ENCODE measurements at regions not wholly inside any gene's neighbourhood (a gene's known extent, or its start where the extent isn't known, plus 50 kb on each side); places are given as distances from the start of the nearest gene placed in this dataset.
"Not testable (repeated sequence)": the region's sequence is repeated elsewhere in the genome, so short reads cannot be mapped to it uniquely, and the experiment has no call there.

DNA sequence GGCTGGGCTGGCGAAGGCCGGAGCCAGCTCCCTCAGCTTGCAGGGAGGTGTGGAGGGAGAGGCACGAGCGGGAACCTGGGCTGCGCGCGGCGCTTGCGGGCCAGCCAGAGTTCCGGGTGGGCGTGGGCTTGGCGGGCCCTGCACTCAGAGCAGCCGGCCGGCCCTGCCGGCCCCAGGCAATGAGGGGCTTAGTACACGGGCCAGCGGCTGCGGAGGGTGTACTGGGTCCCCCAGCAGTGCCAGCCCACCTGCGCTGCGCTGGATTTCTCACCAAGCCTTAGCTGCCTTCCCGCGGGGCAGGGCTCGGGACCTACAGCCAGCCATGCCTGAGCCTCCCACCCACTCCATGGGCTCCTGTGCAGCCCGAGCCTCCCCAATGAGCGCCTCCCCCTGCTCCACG lies 1021.4 kb downstream of the PLA2G4A start:
- DNase-seq = not testable (repeated sequence)

DNA sequence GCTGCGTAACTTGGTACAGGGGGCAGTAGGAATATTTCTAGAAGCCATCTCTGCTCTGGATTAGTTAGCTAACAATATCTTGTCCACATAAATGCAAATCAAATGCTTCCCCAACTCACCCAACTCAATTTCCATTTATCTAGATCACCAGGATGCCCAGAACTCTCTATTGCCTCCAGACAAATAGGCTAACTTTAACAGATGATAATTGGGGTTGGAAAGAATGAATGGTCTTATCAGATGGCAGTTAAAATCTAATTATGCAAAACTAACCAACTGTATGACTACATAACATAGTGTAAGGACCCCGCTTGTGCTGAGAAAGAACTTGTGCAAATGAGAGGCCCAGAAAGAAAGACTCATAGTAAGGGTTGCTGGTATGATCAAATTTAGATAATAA lies 1024.8 kb downstream of the PLA2G4A start:
- no peak for DNase-seq

DNA sequence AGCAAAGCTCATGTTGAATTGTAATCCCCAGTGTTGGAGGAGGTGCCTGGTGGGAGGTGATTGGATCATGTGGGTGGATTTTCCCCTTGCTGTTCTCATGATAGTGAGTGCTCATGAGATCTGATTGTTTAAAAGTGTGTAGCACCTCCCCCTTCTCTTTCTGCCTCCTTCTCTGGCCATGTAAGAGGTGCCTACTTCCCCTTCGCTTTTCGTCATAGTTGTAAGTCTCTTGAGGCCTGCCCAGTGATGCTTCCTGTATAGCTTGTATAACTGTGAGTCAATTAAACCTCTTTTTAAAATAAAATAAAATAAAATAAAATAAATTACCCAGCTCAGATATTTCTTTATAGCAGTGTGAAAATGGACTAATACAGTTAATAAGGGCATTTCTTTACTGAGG lies 1025.7 kb downstream of the PLA2G4A start:
- DNase-seq = no peak

DNA sequence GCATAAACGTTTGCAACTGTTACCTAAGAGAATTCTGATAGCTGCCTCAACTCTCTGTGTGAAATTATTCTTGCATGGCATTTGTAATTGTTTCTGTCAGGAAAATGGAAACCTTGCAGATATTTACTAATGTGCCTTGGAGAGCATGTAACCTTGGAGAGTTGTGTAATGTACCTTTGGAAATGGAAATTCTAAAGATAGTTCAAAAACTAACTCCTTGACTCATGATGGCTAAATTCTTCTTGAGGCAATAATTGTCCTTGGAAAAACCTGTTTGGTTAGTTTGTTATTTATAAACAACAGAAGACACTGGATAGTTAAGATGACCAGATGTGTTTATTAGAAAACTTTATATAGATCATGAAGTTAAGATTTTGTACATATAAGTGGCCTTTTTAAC lies 1033.8 kb downstream of the PLA2G4A start:
- no peak for DNase-seq

DNA sequence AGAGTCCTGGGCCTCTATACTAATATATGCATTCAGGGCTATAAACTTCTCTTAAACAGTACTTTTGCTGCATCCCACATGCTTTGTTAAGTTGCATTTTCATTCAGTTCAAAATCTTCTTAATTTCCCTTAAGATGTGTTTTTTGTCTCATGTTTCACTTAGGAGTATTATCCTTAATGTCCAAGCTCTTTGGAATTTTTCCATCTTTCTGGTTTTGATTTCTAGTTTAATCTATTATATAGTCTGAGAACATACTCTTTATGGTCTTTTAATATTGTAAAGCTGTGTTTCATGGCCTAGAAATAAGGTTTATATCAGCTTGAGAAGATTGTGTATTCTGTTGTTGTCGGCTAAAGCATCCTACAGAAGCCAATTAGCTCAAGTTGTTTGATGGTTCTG lies 1041.8 kb downstream of the PLA2G4A start:
- DNase-seq = no peak

DNA sequence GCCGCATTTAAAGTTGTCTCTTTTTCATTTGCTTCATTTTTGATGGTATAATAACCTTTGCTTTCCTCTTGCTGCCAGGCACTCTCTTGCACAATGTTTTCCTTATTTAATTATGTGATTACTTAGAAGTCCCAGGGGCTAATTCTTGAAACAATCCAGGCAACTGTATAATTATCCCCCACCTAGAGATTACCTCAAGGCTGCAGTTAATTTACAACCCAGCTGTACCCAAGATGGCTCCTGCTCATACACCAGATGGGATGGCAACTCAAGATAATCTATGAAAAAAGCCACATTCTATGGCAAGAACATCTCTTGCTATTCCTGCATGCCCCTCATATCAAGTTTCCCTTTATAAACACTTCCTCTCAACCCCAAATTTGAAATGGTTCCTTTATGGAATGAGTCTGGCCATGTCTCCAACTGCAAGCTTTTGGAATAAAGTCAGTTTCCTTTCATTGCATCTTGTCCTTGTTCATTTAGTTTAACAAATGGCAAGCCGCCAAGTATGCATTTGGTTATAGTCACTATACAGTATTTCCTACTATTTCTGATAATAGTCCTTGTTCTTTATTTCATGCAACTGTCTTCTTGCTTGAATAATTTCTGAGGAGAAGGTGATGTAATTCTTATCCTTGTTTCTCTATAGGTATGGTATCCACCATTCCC lies 1042.6 kb downstream of the PLA2G4A start:
- DNase-seq = no peak

DNA sequence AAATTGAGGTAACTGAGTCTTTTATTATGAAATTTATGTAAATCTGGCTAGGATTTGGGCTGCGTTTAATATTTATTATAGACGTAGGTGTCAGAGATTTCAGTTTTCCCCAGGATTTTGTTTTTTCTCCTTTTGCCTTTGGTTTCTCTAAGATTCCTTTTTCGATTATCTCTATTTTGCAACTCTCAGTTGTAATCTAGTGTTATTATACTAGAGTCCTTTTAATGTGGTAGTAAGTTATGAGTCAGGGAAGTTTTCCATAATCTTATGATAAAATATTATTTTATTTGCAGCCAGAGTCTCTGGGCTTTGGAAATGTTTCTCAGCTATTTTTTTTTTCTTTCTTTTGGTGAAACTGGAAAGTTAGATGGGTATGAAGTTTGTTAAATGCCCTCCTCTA lies 1043.8 kb downstream of the PLA2G4A start:
- no peak for DNase-seq

DNA sequence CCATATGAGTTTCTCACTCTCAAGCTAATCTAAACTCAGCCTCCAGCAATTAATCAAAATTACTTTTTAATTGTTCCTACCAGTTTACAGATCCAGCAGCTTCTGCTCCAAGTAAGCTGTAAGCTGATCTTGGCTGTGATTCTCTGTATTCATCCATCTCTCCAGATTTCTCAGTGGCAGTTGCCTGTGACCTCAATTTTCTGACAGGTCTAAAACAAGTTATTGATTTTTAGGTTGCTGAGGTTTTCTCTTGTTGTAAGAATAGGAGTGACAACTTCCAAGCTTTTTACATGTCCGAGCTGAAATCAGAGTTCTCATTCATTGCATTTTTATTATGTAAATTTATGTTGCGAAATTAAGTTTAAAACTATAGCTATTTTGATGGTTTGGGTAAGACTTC lies 1044.4 kb downstream of the PLA2G4A start:
- DNase-seq = no peak

DNA sequence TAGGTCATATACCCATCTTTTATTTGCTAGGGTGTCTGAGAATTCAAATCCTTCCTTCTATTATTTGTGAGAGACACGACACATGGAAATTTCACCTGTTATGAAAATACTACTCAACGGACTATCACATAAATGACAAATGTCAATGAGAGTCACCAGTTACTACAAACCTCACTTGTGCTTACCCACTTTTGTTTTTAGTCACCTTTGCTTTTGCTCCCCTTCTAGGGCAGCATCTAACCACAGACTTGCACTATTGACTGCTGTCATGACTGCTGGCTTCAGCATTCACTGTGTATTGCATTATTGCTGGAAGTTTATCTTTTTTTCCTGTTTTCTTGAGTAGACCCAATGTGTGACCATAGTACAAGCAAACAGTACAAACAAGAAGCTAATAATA lies 1048.0 kb downstream of the PLA2G4A start:
- DNase-seq = no peak

DNA sequence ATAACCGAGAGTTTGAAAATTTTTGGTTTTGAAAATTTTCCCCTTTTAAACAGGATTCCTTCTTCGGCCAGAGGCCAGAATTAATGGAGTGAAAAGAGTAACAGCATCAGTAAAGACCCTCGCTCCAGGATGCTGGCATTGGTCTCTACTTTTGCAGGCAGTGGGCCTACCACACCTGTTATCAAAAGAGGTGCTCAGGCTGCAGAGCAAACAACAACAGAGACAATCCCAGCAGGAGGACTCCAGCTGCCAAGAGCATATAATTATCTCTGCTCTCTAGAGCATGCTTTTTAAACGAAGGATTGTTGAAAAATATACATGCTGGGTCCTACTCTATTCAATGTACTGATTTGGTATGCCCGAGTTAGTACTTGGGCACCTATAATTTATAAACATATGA lies 1048.5 kb downstream of the PLA2G4A start:
- no peak for DNase-seq

DNA sequence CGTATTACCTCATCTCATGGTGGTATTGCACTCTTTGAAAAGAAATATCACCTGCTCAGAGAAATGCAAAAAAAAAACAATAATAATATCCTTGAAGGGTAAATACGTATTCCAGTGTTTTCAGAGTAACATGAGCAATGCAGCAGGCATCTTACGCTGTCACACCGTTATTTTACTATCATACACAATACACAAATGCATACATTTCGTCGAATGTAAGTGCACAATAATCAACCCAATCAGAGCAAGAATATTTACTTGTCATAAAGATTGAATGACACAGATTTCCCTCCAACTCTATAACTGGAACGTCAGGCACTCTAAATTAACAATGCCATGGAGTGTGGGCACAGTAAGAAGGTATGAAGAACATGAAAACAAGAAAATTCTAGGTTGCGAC lies 1050.1 kb downstream of the PLA2G4A start:
- no peak for DNase-seq

DNA sequence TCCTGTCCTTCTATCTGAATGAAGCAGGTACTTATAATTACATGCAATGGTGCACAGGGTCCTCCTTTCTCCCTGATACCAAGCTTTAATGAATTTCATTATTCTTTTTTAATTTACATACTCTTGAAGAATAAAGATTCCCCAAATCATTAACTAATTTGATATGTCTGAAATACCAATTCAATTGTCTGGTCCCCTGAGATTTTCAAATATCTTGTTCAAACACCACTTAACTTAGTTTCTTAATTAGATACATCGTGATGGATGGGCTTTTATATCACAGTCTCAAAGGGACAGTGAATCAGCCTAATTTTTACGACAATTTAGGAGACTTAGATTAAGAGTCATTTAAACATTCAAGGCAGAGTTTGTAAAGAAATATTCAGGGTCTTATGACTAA lies 1054.6 kb downstream of the PLA2G4A start:
- DNase-seq = no peak

DNA sequence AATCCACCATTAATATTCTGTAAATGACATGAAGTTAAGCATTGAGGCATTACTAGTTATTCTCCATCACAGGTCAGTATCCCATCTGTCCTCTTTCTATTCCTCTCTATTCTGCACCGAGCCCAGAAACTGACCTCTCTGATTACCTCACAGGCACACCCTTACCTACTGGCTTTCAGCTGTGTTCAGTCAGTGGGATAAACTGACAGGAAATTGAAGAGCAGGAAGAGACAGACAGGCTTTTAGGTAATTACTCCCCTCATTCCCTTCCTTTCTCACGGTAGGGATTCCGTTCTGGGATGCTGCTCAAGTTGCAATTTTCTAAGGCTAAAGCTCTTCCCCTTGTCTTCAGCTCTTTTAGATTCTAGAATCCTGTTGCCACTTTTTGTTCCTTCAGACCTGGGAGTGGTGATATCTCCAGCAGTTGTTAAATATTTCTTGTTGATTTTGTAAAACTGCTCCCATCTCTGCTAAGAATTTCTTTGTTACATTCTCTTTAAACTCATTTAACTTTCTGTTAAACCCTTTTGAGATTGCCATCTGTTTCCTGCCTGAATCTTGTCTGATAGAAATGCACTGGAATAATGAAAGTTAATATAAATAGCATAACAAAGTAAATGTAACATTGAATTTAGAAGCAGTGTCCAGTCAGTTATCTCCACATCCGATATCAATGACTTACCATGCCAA lies 1063.4 kb downstream of the PLA2G4A start:
- no peak for DNase-seq

DNA sequence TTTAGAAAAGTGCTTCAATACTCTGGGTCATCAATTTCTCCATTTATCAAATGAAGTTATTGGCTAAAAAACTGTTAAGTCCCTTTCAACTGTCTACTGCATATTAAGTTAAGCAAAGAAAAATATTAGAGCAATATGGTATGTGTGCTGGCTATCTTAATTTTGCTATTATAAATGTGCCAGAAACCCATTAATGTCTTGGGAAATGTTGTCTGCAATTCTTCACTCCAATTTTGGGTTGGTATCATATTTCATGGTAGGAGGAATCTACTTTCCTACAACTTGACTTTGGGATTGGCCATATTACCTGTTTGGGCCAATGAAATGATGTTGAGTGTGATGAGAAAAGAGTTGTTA lies 1063.9 kb downstream of the PLA2G4A start:
- DNase-seq = no peak

DNA sequence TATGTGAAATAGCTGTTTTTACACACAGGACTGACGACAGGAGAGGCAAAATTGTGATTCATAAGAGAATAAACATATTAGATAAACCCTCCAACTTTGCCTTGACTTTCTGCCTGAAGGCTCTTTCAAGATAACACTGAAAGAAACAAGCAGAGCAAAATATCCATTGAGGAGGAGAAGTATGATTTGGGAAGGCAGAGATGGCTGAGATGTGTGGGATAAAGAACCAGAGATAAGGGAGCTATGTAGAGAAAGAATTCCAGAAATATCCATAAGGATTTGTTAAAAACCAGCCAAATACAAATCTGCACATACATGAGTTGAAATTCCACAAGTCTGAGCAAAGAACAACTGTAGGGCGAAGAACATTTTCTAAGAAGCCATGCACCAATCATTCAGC lies 1064.7 kb downstream of the PLA2G4A start:
- no peak for DNase-seq

DNA sequence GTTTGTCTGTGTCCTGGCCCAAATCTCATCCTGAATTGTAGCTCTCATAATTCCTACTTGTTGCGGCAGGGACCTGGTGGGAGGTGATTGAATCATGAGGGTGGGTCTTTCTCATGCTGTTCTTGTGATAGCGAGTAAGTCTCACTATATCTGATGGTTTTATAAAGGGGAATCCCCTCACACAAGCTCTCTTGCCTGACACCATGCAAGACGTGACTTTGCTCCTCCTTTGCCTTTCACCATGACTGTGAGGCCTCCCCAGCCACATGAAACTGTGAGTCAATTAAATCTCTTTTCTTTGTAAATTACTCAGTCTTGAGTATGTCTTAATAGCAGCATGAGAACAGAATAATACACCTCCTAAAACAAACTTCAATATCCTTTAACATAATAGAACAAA lies 1065.6 kb downstream of the PLA2G4A start:
- DNase-seq = no peak

DNA sequence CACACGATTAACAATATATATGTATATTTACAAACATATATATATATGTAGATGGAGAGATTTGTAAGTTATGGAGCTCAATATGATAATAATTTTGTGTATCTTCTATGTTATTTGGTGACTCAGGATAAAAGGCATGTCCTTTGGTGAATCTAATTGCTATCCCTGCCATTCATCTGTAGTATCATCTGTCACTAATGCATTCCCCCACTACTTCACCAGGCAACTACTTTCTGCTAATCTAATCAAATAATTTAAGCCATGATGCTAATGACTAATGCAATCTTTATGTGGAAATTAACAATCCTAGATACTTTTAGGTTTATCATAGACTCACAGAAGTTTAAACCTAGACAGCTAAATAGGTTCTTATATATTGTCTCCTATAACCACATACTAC lies 1074.5 kb downstream of the PLA2G4A start:
- DNase-seq = no peak

DNA sequence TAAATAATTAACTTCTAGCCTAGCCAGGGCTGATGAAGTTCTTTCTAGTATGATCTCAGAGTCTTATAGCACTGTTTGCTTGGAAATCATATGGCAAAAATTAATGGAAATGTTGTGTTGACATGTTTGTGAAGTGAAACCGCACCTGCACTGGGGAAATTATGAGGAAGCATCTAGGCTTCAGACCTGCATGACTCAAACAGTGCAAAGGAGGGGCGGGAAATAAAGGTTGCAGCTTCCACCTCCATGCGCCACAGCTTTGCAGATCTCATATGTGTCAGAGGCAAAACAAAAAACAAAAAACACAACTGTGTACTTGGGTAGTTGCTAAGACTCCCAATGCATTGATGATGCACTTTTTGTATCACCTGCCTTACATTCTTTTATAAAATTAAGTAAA lies 1080.6 kb downstream of the PLA2G4A start:
- DNase-seq = no peak

DNA sequence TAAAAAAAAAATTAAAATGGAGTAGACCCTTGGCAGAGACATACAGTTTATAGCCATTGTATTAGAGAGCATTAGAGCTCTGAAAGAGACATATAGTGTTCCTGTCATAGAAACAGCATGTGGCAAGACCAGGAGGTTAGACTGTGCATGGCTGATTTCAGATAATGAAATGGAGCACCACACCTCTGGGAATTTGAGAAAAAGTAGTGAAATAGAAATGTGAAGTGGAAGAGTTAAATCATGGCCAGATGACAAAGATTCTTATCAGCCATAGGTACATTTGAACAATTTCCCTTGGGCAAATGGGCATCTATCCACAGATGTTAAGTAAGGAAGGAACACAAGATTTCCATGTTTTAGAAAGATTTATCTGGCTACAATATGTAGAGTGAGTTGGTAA lies 1083.1 kb downstream of the PLA2G4A start:
- no peak for DNase-seq

DNA sequence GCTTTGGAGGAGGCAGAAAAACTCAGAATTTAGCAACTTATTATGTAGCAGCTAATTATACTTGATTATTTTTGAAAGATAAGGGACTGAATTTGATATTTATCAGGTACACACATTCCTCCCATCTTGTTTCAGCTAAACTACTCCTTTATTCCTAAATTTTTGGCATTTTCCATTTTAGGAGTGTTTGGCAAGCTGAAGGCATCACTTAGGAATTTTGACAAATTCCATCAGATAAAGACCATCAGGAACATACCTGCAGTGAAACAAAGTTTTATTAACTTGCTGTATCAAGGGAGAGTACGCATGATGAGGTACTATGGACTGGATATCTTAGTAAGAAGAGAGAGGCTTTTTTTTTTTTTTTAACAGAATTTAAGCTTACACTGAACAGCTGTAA lies 1092.2 kb downstream of the PLA2G4A start:
- no peak for DNase-seq

DNA sequence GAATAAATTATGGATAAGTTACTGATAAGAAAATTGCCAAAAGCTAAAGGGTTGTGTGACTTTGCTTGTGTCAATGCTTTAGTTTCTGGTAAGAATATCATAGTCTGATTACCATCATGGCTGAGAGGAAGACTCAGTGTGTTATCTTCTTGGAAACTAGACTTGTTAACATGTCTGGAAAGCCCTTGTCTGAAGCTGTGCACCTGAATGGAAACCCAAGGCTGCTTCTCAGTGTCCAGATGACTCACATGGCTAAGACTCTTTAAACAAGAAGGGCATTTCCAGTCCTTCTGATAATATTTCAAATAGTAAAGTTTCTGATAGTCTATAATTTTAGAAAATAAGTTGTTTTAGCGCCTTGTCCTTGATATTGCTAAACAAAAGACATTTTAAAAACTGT lies 1092.7 kb downstream of the PLA2G4A start:
- DNase-seq = no peak

DNA sequence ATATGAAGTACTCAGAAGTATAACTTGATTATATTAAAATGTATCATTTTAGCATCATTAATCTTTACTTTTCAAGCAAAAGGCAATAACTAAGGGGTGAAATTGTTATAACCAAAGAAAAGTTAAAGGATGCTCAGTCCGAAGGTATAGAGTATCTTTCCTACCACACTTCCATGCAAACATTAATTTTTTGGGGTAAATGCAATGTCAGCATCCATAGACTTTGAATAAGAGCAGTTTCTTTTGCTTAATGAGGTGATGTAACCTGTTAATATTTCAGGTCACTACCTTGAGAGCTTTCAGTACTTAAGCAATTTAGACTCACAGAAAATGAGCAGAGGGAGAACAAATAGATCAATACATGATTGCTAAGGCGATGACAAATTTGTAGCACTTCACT lies 1093.5 kb downstream of the PLA2G4A start:
- no peak for DNase-seq

DNA sequence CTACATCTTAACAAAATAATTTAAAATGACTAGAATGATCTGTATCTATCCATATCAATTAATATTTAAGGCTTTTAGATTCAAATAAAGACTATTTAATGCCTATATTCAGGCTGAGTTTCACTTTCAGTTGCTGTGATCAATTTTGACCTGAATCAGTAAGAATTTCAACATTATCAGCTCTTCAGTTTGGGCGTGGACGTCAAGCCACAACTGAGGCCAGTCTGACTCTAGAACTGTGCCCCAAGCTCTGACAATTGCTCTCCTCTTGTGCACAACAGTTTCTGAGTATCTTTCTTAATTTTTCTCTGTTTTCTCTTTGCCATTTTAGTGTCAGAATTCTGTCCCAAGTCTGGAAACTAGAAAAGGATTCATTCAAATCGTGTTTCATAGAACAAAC lies 1095.5 kb downstream of the PLA2G4A start:
- DNase-seq = no peak

DNA sequence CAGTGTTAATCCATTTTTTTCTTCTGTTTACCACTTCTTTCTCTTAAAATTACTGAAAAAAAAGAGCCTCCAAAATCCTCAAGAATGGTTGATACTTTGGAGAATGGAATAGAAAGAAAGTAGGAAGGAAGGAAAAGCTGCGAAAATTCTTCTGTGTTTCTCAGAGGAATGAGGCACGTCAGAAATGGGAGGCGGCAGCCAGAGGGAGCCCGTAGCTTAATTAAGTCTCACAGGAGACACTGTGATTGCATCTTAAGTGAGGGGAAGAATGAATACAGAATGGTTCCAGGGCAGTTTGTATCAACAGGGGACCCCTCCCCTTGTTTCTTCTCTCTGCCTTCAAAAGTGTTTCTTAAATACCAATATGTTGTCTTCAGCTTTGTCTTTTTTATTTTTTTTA lies 1099.5 kb downstream of the PLA2G4A start:
- no peak for DNase-seq

DNA sequence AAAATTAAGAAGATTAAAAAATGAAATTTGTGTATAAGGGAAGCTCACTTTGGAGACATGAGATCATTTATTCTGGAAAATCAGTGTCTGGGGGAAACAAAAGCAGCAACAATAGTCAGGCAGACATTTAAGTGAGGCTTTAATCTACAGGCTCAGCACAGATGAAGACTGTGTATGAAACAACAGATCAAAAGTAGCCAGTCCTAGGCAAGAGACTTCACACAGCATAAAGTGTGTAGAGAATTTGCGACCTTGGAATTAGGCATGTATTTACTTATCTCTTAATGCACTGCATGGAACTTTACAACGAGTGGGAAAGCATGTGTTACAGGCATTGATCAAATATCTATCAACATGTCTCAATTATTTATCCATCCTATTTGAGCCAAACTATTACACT lies 1099.9 kb downstream of the PLA2G4A start:
- no peak for DNase-seq
